GM18505 (cell line): ENCODE measurements at regions not wholly inside any gene's neighbourhood (a gene's known extent, or its start where the extent isn't known, plus 50 kb on each side); places are given as distances from the start of the nearest gene placed in this dataset.
A peak's percentile ranks its signal among the peaks of the same experiment; 100 is the strongest.

Experiments used
- ATAC-seq: cut with Tn5 transposase; IDR thresholded peaks from one replicate; pipeline ENCODE4 v1.9.1; 2021; ENCODE audit not compliant: unreplicated experiment
- POLR2A ChIP-seq: IDR thresholded peaks from 4 replicates; pipeline ENCODE4 v1.6.1; 2011; ENCODE audit warnings: borderline replicate concordance; ENCODE audit not compliant: insufficient read depth, insufficient read length; ENCODE audit errors: extremely low read depth

DNA sequence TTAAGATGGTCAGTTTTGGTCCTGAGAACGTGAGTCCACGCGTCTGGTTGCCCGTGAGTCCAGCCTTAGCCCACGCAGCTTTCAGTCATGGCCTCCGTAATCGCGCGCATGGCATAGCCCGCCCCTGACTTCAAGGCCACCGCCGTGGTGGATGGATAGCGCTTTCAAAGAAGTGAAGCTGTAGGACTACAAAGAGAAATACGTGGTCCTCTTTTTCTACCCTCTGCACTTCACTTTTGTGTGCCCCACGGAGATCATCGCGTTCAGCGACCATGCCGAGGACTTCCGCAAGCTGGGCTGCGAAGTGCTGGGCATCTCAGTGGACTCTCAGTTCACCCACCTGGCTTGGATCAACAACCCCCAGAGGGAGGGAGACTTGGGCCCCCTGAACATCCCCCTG is 142.0 kb upstream of the MCHR2 start:
- ATAC-seq = no peak
- no peak for TF ChIP-seq POLR2A

DNA sequence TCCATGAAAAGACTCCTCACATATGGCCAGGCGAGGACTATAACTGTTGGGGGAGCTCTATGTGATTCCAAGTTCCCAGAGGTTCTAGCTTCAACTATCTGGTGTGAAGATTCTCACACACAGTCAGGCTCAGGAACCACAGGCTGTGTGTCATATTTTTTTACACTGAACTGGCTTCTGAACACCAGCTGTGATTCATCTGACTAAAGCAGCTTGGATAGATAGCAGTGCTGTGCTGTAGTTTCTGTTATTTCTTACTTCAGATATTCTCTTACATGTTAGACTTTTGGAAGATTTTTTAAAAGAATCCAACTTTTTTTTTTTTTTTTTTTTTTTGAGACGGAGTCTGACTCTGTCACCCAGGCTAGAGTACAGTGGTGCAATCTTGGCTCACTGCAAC is 140.7 kb upstream of the MCHR2 start:
- ATAC-seq = no peak
- no peak for TF ChIP-seq POLR2A

DNA sequence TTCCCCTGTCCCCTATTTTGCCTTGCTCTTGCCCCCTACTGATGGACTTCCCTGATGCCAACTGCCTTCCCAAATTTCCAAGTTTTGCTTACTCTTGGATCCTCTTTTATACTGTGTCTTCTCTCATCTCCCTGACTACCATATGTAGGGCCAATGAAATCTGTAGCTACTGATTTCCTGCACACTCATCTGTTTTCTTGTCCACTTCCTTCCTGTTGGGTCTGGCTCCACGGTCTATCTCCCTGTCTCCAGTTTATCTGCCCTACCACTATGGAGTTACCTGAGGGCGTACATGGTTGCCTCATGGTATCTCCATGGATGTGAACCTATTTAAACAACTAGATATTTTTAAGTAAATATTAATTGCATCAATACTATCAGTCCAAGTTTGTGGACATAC is 140.3 kb upstream of the MCHR2 start:
- ATAC-seq = no peak
- no peak for TF ChIP-seq POLR2A

DNA sequence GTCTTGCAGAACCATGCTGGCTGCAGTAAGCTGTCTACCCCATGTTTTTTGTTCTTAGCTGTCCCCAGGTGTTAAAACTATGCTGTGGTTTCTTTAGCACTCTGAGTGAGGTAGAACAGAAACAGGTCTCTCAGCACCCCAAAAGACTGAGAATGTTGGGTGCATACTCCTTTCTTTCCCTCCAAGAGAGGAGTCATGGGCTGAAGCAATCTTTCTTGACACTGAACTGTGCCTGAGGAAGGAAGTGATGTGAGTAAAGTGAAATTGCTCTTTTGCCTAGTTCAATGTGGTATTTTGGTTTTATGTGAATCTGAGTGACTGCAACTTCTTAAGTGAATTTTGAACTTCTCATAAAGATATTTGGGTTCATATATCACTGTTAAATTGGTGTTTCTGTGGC is 138.0 kb upstream of the MCHR2 start:
- no peak for TF ChIP-seq POLR2A
- no peak for ATAC-seq

DNA sequence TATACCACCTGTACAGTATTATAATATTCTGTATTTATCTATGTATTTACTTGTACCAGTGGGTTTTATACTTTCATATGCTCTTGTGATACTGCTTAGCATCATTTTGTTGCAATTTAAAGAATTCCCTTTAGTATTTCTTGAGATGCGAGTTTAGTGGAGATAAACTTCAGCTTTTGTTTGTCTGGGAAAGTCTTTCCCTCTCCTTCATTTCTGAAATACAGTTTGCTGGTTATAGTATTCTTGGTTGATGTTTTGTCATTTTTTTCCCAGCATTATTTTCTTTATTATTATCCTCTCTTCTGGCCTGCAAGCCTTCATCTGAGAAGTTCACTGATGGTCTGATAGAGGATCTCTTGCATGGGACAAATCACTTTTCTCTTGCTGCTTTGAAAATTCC is 136.6 kb upstream of the MCHR2 start:
- TF ChIP-seq POLR2A = no peak
- ATAC-seq = no peak

DNA sequence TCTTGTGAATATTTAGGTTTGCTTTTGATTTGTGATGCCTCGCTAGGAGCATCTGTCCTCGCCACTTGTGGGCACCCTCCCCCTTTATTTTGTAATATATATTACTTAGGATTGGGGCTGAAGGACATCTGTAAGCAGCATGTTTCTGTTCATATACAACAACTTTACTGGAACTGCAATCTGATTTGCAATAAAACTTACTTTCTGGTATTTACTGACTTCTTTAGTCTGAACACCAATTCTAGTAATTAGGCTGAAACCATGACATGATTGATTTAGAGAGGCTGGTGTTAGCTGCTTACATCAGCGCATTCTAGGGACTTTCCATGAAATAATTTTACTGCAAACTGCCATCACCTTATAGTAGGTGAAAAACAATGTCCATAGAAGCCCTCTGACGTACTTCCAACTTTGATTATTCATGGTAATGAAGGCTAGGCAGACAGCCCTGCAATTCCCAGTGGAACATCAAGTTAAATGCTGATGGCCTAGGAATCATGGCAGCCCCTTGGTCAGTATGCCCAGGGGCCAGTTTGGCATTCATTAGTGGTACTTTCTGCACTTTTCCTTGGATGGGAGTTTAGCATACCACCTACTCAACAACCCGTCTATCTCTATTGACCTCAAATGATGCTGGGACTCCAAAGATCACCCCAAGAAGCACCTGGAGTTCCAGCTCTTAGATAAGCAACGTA is 132.9 kb upstream of the MCHR2 start:
- ATAC-seq = no peak
- TF ChIP-seq POLR2A = no peak

DNA sequence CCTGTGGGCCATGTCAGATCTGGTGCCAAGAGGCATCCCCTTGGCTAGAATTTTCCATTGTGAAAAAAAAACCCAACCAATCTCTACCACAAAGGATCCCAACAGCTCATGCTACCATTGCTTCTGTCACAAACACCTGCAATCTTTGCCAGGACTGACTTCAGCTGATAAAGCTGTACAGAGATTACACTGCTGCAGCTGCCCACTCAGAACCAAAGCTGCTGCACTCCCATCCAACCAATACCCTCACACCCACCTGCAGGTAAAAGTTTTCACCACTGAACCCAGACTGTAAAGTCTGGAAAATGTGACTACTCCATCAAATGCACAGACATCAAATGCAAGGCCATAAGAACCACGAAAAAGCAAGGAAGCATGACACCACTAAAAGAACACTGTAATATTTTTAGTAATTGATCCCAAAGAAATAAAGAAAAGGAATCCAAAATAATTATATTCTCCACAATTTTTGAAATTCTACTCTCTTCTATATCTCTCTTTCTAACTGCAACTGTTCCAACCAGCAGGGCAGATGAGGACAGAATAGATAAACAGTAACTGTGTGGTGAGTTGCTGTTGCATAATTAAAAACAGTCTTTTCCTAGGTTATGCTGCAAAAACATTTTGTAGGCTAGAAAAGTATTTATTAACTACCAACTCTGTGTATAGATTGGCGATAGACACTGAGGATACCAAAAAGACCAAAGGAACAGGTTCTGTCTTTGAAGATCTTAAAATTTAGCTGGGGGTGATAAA is 128.0 kb upstream of the MCHR2 start:
- TF ChIP-seq POLR2A = no peak
- ATAC-seq = no peak

DNA sequence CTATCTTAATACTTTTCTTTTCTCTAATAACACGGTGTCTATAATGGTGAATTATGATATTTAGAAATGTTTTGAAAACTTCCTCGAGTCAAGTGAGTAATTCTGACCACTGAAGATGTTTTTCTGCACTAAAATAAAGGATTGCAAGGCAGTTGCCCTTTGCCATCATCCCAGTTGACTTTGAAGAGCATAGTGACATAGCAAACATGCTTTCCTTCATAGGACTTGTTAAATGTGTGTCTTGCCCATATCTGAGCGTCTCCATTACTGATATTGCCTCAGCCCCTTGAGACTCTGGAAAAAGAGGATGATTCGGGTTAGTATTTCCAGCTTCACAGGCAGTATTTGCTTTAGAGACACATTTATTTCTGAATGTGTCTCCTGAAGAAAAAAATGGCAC is 125.2 kb upstream of the MCHR2 start:
- no peak for TF ChIP-seq POLR2A
- no peak for ATAC-seq

DNA sequence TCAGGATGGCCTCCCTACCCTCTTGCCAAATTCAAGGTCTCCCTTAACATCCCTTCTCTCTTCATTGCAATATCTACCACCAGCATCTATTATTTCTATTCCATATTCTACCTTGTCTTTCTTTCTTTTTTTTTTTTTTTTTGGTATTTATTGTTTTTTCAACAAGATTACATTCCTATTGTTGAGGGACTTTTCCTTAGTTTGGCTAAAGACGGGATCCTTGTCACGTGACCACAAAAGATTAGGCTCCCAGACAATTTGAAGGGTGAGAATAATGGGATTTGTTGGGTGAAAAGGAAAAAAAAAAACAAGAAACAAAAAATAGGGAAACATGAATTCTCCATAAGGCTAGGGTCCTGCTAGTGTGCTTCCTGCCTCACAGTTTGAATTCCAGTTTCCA is 124.3 kb upstream of the MCHR2 start:
- TF ChIP-seq POLR2A = no peak
- ATAC-seq = no peak

DNA sequence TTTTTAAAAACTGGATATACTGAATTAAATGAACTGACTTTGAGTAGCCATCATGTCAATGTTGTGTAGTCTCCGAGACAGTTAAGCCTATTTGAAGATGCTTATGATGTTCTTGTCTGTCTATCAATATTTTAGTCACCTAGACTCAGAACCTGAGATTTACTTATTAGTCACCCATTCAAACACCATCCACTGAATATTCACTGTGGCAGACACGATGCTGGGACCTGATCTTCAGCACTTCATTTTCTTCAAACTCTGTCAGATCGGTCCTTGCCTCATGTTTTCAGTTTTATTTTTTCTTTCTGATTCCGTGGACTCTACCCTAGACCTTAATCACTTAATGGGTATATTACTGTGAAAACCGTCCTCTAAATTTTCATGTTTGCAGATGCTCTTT is 123.7 kb upstream of the MCHR2 start:
- ATAC-seq = no peak
- TF ChIP-seq POLR2A = no peak

DNA sequence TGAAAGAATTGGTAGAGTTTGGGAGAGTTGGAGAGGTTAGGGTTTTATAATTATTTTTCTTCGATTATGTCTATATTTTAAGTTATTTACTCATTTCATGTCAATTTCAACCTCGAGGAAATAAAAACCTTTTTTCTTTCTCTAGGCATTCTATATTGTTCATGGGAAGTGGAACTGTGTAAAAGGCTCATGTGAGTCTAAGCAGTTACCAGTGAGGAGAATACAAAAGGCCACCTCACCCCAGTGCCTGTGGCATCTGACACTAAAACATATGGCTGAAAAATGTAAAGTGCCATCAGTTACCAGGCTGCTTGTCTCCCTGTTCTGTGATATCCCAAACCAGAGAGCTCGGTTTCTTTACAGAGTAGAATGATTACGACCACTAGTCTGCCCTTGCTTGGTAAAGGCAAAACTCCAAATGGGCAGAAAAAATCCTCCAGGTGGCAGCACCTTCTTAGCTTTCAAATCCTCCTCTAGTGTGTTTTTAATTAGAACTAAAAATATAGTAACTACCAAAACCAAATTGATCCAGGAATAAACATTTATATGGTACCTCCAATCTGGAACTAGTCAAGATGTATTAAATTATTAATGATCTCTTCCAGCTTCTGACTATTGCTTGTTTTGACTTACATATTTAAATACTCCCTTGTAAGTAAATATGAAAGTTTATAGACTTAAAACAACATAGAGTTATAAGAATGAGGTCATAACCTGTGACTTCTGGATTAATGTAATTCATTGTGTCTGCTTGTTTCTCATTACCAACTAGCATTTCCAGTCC is 122.6 kb upstream of the MCHR2 start:
- ATAC-seq = peak; percentile 68
- no peak for TF ChIP-seq POLR2A

DNA sequence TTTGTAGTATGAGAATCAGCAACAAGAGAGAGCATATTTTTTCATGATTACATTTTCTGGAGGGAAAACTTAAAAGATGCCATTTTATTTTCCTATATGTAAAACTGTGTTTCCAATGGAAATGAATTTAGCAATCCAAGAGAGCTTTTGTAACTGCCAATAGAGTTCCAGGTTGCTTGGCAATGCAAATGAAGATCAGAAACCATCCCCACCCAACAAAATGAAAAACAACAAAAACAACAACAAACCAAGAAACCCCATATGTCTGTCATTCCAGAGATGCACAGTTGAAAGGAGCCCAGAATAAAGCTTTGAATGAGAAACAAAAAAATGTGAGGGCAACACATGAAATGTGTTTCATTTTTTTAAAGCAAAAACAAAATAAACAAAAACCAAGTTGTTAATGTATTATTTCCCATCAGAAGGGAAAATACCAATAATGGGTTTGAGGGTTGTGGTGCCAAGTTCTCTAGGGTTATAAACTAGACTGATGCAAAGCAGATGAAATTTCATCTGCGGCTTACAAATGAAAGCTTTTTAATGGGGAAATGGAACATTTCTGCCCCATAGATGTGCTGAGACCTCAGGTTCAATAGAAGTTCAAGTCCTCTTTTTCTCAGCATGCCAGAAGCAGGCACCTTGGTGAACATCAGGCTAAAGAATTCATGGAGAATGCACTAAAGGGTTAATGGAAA is 121.5 kb upstream of the MCHR2 start:
- no peak for ATAC-seq
- TF ChIP-seq POLR2A = no peak

DNA sequence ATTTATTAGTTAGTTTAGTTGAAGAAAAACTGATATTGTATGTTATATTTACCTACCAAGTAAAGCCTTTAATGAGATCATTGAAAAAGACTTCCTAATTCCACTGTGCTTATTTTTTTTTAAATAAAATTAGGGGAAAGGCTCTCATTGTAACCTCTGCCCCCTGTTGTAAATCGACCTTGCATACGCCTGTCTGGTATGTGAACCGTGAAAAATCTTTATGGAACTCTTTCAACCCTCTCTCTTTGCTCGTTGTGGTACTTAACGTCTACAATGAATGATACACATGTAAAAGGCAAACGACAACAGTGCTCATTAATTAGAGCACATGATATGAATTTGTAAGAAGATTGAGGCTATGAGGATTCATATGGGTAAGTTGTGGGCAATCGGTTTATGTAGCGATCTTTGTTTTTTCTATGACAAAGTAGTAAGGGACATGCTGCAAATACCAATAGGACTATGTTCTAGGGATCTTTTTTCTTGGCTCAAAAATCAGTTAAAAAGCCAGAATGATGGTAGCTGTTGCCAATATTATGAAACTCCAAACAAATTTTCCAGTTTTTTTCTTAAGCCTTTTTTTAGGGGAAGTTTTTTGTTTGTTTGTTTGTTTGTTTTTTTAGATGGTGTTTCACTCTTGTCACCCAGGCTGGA is 119.0 kb upstream of the MCHR2 start:
- no peak for TF ChIP-seq POLR2A
- no peak for ATAC-seq
